DOHH2 (cell line): ENCODE measurements at regions not wholly inside any gene's neighbourhood (a gene's known extent, or its start where the extent isn't known, plus 50 kb on each side); places are given as distances from the start of the nearest gene placed in this dataset.

ENCODE experiments used
- EZH2phosphoT487 ChIP-seq: fragments of 200-600 bp; sonication (generic); IDR thresholded peaks from 2 replicates; pipeline ENCODE4 v1.6.1; 2017; ENCODE audit warnings: borderline replicate concordance, mild to moderate bottlenecking, antibody characterized with exemption, low read length, moderate library complexity, mixed read lengths
- TF ChIP-seq, protein P1 (sequence below): fragments of 200-600 bp; sonication (generic); IDR thresholded peaks from one replicate; pipeline ENCODE4 v1.5.1; 2014; ENCODE audit warnings: antibody characterized with exemption, mild to moderate bottlenecking, low read depth, low read length; ENCODE audit not compliant: poor library complexity, severe bottlenecking

DNA sequence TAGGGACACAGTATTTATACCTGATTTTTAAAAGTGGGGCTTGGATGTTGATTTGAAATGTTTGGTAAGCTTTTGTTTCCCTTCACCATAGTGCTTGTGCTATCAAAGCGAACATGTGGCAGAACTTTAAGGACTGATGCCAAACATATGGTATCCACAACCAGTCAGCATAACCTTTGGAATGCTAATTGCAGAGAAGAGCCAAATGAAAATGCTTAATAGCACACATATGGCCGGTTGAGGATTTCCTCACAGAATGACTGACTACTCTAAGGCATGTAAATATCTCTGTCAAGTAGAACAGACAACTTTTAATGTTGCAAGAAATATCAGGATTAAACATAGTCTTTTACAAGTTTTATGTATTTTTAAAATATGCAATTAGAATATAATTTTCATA is 120.9 kb upstream of the COL3A1 start:
- TF ChIP-seq, protein P1, sequence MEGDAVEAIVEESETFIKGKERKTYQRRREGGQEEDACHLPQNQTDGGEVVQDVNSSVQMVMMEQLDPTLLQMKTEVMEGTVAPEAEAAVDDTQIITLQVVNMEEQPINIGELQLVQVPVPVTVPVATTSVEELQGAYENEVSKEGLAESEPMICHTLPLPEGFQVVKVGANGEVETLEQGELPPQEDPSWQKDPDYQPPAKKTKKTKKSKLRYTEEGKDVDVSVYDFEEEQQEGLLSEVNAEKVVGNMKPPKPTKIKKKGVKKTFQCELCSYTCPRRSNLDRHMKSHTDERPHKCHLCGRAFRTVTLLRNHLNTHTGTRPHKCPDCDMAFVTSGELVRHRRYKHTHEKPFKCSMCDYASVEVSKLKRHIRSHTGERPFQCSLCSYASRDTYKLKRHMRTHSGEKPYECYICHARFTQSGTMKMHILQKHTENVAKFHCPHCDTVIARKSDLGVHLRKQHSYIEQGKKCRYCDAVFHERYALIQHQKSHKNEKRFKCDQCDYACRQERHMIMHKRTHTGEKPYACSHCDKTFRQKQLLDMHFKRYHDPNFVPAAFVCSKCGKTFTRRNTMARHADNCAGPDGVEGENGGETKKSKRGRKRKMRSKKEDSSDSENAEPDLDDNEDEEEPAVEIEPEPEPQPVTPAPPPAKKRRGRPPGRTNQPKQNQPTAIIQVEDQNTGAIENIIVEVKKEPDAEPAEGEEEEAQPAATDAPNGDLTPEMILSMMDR, result no peak
- TF ChIP-seq EZH2phosphoT487, result no peak
